Nephron progenitor cell (in vitro differentiated cells): ENCODE measurements at regions not wholly inside any gene's neighbourhood (a gene's known extent, or its start where the extent isn't known, plus 50 kb on each side); places are given as distances from the start of the nearest gene placed in this dataset.
A peak's percentile ranks its signal among the peaks of the same experiment; 100 is the strongest.

Source experiments
- DNase-seq: peaks from one replicate; pipeline ENCODE4 v3.0.0; 2021
- H3K27ac Mint-ChIP-seq: 2 replicates; pipeline ENCODE4 v1.8.0; 2021; ENCODE audit warnings: mild to moderate bottlenecking, moderate library complexity, mixed read lengths
- H3K27me3 Mint-ChIP-seq: 2 replicates; pipeline ENCODE4 v1.8.0; 2021; ENCODE audit warnings: mild to moderate bottlenecking, low read depth, mixed read lengths; ENCODE audit not compliant: poor library complexity
- H3K36me3 Mint-ChIP-seq: 2 replicates; pipeline ENCODE4 v1.8.0; 2021; ENCODE audit warnings: low read depth, mixed read lengths
- H3K4me1 Mint-ChIP-seq: 2 replicates; pipeline ENCODE4 v1.8.0; 2021; ENCODE audit warnings: mixed read lengths
- H3K4me3 Mint-ChIP-seq: 2 replicates; pipeline ENCODE4 v1.8.0; 2021; ENCODE audit warnings: mild to moderate bottlenecking, moderate library complexity, mixed read lengths
- H3K9me3 Mint-ChIP-seq: 2 replicates; pipeline ENCODE4 v1.8.0; 2021; ENCODE audit warnings: mild to moderate bottlenecking, moderate library complexity, mixed read lengths
- TF ChIP-seq, protein P1 (sequence below): fragments of 200-600 bp; sonication (generic); IDR thresholded peaks from 2 replicates; pipeline ENCODE4 v1.5.0; 2021; ENCODE audit warnings: antibody characterized with exemption

DNA sequence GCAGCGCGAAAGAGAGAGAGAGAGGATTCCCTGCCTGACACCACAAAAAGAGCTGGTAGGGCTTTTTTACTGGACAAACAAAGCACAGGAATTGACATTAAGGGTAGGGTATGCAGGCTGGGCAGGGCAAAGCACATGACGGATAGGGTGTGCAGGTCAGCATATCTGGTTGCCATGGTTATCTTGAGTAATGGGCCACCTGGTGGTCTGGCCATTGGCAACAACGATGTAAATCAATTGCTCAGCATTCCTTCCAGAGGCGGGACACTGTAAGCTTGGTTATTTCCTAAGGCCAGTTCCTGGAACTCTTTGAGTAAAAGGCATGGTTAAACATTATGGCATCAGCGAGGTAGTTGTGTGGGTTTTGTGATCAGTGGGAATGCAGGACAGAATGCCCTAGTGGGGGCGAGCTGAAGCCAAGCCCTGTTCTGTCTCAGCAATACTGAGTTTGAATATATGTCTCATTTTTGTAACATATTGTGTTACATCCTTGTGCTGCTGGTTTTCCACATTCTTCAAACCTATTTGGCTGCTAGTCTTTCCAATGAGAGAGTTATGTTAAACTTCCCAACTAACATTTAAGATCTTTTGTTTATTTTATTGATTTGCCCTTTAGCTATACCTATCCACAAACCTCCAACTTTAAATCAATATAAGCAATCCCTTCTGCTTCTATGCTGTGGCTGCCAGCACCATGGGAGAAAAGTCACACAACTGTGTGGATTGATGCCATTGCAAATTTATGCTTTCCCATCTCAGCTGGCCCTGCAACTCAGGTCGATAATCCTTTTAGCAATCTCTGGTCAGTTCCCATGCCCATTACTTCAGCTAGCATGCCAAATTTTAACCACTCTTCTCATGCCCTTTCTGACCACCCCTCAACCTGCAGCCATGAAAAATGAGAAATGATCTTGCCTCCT lies 396.7 kb upstream of the PDE3A start:
- Mint-ChIP-seq H3K9me3 (no peaks in the 10 kb centered on the region), H3K4me3 (peak overlapping the region; percentile 22), H3K27ac (peak overlapping the region; percentile 97), H3K27me3 (no peaks in the 10 kb centered on the region), H3K36me3 (no peaks in the 10 kb centered on the region), H3K4me1 (peaks cover 70% of the 10 kb centered on the region)
- peak; percentile 59 for DNase-seq
- TF ChIP-seq, protein P1, sequence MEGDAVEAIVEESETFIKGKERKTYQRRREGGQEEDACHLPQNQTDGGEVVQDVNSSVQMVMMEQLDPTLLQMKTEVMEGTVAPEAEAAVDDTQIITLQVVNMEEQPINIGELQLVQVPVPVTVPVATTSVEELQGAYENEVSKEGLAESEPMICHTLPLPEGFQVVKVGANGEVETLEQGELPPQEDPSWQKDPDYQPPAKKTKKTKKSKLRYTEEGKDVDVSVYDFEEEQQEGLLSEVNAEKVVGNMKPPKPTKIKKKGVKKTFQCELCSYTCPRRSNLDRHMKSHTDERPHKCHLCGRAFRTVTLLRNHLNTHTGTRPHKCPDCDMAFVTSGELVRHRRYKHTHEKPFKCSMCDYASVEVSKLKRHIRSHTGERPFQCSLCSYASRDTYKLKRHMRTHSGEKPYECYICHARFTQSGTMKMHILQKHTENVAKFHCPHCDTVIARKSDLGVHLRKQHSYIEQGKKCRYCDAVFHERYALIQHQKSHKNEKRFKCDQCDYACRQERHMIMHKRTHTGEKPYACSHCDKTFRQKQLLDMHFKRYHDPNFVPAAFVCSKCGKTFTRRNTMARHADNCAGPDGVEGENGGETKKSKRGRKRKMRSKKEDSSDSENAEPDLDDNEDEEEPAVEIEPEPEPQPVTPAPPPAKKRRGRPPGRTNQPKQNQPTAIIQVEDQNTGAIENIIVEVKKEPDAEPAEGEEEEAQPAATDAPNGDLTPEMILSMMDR, result no peak

DNA sequence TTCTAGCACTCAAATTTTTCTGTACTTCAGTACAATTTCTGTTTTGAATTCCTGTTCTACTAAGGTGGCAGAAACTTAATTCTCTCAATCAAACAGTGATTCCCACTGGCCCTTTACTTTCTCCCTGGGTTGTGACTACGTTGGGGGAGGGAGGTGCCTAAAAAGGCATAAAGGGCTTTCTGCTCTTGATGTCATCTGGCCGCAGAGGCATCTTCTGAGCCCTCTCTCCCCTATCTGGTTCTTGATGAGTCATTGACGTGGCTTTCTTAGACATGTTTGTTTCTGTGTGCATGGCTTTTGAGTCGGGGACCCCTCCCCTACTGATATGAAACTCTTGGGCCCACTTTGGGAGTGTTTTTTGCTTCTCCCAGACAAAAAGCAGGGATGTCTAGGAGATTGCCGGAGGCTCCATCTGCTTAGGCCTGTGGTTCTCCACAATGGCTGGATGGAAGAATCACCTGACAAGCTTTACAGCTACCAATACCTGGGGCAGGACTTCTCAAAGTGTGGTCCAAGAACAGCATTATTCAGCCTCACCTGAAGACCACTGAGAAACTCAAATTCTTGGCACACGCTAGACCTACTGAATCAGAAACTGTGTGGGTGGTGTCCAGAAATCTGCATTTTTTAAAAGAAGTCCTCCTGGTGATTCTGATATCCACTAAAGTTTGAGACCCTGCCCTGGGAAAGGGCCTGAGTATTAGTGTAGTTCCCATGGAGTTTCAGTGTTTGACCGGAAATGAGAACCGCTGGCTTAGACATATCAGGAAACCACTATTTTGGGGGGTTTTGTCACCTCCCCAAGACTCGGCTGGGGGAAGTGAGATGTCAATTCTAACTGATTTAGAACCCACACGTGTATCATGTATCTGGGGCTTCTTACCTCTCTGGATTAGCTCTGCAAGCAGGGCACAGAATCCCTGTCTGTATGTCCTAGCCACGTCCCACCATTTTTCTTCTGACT lies 395.7 kb upstream of the PDE3A start:
- H3K4me3 Mint-ChIP-seq, result peak overlapping the region; percentile 32
- no peaks in the 10 kb centered on the region for H3K9me3 Mint-ChIP-seq
- TF ChIP-seq, protein P1, result no peak
- no peaks in the 10 kb centered on the region for H3K36me3 Mint-ChIP-seq
- no peaks in the 10 kb centered on the region for H3K27me3 Mint-ChIP-seq
- H3K4me1 Mint-ChIP-seq, result peaks cover 61% of the 10 kb centered on the region
- DNase-seq, result no peak
- peak overlapping the region; percentile 97 for H3K27ac Mint-ChIP-seq

DNA sequence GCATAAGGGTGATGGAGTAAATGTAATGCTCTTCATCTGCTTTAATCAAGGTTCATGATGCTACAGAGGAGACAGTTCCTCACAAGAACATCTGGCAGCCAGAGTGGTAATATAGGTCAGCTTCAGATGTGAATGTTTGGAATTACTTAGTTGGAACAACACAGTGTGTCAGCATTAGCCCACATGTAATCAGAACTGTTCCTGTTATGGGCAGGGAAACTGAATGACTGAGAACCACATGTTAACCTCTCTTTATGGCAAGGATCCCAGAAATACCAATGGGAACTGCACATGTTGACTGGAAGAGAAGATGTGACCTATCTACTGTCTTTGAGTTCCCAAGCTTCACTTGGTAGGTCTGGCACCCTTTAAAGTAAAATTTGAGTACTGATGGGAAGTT lies 390.1 kb upstream of the PDE3A start:
- Mint-ChIP-seq H3K4me3 (no peak overlapping the region), H3K27me3 (no peaks in the 10 kb centered on the region), H3K4me1 (peaks cover 6% of the 10 kb centered on the region), H3K36me3 (no peaks in the 10 kb centered on the region), H3K27ac (no peak overlapping the region), H3K9me3 (no peaks in the 10 kb centered on the region)
- TF ChIP-seq, protein P1, result no peak
- DNase-seq, result no peak

DNA sequence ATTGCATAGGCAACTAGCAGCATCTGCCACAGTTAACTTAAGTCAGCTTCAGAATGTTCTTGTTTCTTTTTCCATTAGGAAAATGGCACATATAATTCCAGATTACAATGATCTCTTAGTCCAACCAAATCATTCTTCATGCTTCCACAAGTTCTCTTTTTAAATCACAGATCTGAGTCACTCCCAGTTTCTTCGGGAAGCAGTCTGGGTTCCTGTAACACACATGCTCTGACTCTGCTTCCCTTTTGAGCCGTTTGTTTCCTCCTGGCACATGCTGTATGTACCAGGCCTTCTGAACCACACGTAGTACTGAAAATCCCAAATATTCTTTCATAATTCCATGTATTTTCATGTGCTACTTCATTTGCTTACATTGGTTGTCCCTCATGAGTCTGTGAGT lies 388.8 kb upstream of the PDE3A start:
- Mint-ChIP-seq H3K4me3 (no peak overlapping the region), H3K27me3 (no peaks in the 10 kb centered on the region), H3K27ac (no peak overlapping the region), H3K9me3 (no peaks in the 10 kb centered on the region), H3K4me1 (no peaks in the 10 kb centered on the region), H3K36me3 (no peaks in the 10 kb centered on the region)
- TF ChIP-seq, protein P1, result no peak
- no peak for DNase-seq

DNA sequence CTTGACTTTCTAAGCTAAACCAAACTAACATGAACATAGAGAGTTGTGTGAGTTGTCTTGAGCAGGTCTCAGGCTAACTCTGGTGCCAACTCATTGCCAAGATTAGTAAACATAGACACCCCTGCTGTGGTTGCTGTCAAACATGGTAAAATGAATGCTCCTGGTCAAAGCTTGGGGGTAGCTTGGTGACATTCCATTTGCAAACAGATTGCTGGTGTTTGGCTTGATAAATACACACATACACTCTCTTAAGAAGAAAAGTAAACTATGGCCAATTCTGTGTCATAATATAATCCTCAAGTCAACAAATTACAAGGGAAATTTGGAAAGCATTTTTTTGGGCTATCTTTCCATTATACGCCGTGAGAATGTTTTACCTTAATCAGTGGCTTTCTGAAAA lies 386.4 kb upstream of the PDE3A start:
- TF ChIP-seq, protein P1, result no peak
- Mint-ChIP-seq H3K27ac (no peak overlapping the region), H3K4me1 (no peaks in the 10 kb centered on the region), H3K27me3 (no peaks in the 10 kb centered on the region), H3K9me3 (no peaks in the 10 kb centered on the region), H3K36me3 (no peaks in the 10 kb centered on the region), H3K4me3 (no peak overlapping the region)
- no peak for DNase-seq
